HG02970 (cell line): ENCODE measurements at regions not wholly inside any gene's neighbourhood (a gene's known extent, or its start where the extent isn't known, plus 50 kb on each side); places are given as distances from the start of the nearest gene placed in this dataset.

Experiments used
- ATAC-seq: cut with Tn5 transposase; IDR thresholded peaks from one replicate; pipeline ENCODE4 v1.9.1; 2021; ENCODE audit warnings: mild to moderate bottlenecking, moderate library complexity, moderate number of reproducible peaks; ENCODE audit not compliant: unreplicated experiment, low FRiP score

- ATAC-seq = no peak
Observed at GRCh38 chr12:115611477-115611876, 666.0 kb downstream of the MED13L start.

DNA sequence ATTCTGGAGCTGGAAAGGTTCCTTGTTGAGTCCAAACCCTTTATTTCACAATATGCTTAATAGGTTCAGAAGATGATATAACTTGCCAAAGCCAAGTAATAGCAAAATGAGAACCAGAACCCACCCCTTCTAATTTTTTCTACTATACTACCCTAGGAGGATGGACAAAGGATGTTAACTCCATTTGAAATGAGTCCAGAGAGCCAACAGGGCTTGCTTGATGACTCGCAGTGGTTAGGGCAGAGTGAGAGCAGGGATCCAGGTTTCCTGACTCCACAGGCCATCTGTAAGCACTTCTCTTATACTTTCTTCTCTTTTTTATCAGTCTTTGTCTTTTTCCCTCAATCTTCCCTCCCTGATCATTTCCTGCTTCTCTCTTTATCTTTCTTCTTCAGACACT is 668.1 kb downstream of the MED13L start:
- ATAC-seq = no peak

GRCh38 chr12:115606040-115606439 is 671.5 kb downstream of the MED13L start:
- no peak for ATAC-seq

DNA sequence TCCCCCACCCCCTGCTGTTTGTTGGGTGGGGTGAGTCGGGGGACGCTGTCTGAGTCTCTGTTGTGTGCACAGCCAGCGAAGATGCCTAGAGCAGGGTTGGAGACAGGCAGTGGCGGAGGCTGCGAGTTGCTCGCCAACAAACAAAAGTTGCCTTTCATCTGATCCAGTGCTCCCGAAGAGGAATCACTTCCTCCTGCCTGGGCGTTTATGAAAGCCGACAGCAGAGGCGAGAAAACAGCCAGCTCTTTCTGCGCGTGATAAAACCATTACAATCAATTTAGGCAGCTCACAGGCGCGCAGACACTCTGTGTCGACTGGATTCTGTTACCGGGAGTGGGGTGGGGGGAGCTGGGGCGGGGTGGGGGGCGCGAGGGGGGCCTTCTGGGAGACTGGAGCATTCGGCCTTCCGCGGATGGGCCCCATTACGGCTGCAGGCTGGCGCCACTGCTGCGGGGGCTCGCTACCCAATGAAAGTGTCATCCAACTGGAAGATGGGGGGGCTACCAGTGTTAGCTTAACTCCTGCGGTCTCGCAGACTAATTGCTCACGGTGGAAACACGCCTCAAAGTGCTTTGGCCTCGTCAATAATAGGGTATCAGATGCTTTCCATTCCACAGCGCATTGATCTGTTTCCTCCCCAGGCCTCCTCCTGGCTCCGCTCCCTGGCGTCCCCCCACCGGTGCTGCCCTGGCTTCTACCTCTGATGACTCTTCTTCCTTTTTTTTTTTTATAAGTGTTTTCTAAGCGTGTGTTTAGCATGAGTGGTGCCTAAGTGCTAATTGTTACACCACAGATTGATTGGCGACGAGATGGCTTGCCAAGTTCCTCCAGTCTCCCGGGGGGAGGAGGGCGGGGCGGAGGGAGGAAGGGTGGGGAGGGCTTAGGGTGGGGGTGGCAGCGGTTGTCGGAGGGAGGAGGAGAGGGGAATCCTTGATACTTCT is 678.4 kb downstream of the MED13L start:
- ATAC-seq = no peak

- ATAC-seq = no peak
Observed at GRCh38 chr12:115597157-115597712, 680.3 kb downstream of the MED13L start.

GRCh38 chr12:115588131-115588530 is 689.4 kb downstream of the MED13L start:
- no peak for ATAC-seq

GRCh38 chr12:115584156-115584555 is 693.3 kb downstream of the MED13L start:
- no peak for ATAC-seq

- ATAC-seq = no peak
Observed at GRCh38 chr12:115583591-115583990, 693.9 kb downstream of the MED13L start.

DNA sequence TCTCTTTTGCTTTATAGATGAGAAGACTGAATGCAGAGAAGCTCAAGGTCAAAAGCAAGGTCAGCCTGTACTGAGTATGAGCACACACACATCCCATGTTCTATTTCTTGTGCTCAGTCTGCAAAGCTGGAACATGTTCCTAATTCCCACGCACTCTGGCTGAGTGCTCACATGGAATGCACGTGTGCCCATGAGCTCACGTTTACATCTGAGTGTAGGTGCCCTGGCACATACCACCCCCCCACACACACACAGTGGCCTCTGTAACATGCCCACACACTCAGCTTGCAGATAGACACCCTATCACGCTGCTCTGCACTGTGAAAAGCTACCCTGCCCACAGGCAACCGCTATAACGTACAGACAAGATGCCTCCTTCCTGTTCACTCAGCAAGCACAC is 700.1 kb downstream of the MED13L start:
- no peak for ATAC-seq

GRCh38 chr12:115574826-115575225 is 702.7 kb downstream of the MED13L start:
- no peak for ATAC-seq

GRCh38 chr12:115572440-115572839 is 705.1 kb downstream of the MED13L start:
- no peak for ATAC-seq

DNA sequence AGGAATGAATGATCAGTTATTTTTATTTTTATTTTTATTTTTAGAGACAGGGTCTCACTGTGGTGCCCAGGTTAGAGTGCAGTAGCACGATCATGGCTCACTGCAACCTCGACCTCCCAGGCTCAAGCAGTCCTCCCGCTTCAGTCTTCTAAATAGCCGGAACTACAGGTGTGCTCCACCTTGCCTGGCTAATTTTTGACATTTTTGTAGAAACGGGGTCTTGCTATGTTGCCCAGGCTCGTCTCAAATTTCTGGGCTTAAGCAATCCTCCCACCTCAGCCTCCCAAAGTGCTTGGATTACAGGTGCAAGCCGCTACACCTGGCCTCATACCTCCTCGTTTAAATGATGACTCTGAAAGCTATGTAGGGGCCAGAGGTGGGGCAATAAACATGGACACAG is 706.0 kb downstream of the MED13L start:
- ATAC-seq = no peak

DNA sequence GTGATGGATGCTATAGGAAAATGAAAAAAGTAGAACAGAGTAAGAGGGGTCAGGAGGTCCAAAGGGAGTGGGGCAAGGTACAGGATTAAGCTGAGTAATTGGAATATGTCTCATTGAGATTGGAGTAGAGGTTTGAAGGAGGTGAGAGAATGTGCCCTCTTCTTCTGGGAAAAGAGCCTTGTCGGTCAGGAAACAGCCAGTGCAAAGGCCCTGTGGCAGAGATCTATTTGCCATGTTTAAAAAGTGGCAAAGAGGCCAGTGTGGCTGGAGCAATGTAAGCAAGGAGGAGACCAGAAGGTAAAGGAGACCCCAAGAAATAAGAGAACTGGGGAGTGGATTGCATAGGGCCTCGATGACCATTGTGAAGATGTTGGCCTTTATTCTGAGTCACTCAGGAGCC is 706.5 kb downstream of the MED13L start:
- no peak for ATAC-seq

DNA sequence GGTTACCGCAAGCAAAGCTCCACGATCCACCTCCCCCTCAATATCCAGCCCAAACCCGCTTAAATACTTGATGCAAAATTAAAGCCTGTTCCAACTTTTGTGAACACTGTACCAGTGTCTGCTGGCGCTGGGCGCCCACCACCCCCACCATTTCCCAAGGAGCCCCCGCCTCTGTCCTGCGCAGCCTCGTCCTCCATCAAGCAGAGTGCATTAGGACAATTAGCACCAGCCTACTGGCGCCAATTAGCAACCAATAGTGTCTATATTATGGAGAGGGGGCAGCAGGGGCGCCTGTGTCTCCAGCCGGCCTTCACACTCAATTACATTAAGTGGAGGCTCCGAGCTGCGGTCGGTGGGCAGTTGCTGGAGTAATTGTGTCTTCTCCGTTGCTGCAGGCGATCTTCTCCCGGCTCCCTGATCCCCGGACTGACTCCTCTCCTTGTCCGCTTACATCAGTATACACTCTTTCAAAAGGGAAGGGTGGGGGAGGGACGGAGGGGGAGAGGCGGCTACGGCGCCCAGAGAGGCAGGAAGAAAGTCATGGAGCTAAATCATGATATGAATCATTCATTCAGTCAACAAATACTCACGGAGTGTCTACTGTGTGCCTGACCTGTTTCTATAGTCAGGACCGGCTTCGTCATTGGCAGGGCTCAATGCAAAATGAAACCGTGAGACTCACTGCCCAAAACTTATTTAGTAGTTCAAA is 707.3 kb downstream of the MED13L start:
- no peak for ATAC-seq

- no peak for ATAC-seq
Observed at GRCh38 chr12:115569345-115570068, 708.0 kb downstream of the MED13L start.

DNA sequence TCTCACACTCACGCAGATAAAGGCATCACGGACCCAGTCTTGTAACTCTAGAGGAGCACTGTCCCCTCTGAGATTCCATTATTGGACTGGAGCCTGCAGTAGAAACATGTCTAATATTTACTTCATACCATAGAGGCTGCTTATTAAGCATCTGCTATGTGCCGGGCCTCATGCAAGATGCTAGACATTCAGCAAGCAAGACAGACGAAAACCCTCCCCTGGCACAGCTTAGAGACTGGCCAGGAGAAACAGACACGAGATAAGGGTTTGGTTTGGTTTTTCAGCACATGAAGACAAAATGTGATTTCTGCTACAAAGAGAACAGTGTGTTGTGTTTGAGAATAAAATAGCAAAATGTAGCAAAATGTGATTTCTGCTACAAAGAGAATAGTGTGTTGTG is 719.2 kb downstream of the MED13L start:
- no peak for ATAC-seq

GRCh38 chr12:115553622-115554021 is 723.9 kb downstream of the MED13L start:
- no peak for ATAC-seq

- no peak for ATAC-seq
Observed at GRCh38 chr12:115543269-115543668, 734.2 kb downstream of the MED13L start.

DNA sequence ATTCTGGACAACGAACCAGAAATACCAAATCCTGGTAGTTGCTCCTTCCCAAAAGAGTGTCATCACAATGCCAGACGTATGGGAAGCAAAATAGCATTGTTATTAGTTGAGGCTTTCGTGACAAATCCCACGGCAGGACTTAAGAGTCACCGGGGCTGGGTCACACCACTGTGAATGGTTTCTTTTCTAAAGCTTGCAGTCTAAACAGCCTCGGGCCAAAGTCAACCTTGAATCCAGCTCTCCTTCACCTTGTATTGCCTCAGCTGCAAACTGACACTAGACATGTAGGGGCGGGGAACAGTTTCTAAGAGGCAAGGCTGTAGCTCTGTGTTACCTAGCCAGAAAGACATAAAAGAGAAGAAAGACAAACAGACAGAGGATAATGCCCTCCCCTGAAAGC is 734.8 kb downstream of the MED13L start:
- ATAC-seq = no peak

GRCh38 chr12:115541891-115542421 is 735.5 kb downstream of the MED13L start:
- ATAC-seq = no peak
